ENCODE measurements at regions not wholly inside any gene's neighbourhood (a gene's known extent, or its start where the extent isn't known, plus 50 kb on each side); places are given as distances from the start of the nearest gene placed in this dataset.
A peak's percentile ranks its signal among the peaks of the same experiment; 100 is the strongest.

DNA sequence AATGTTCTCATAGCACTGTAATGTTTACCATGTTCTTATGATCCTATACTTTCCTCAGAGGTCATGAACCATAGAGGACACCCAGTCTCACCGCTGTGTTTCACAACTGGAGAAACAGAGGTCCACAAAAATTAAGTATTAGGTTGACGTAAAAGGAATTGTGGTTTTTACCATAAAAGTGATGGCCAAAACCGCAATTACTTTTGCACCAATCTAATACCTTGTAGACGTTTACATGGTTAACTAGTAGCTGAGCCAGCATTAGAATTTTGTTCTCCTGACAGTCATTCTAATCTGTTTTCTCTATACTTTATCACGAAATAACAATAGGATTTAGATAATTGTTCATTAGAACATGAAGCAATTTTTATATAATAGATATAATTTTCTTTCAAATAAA is 763.4 kb upstream of the ARGLU1 start:
- no peak for DNase-seq (ENCODE audit: low read depth)

DNA sequence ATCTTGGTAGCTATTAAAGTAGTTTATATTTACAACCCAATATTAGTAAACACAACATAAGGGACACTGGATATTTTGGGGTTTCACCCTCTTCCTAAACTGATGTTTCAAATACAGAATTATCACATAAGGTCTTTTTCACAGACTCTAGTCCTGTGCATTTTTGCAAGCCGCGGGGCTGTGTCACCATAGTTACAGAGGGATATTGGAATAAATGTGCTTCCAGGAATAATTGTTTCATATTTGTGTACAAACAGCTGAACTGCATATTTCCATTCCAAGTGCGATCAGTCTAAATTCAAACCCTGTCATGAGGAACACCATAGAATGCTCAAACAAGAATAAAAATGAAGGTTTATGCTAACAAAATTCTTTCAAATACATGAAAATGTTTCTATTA is 762.5 kb upstream of the ARGLU1 start:
- no peak for DNase-seq (ENCODE audit: low read depth)

DNA sequence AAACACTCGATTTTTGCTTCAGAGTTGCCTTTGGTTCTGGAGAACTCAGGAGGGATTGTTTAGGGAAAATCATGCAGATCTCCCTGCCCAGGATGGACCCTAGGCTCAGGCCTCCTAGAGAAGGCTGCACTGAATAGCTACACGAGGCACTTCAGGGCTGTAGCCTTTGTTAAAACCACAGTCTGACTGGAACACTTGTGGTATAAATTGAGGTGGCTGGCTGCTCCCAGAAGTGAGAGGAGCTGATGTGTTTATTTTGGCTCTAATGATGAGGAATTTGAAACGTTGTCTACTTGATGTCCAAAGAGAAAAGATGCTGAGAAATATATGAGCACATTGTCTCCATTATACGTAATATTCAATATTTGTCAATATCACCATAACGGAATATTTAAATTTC is 762.1 kb upstream of the ARGLU1 start:
- no peak for DNase-seq (ENCODE audit: low read depth)

GRCh38 chr13:107324416-107325204 is 756.7 kb upstream of the ARGLU1 start:
- peak; percentile 59 for DNase-seq (ENCODE audit: low read depth)

DNA sequence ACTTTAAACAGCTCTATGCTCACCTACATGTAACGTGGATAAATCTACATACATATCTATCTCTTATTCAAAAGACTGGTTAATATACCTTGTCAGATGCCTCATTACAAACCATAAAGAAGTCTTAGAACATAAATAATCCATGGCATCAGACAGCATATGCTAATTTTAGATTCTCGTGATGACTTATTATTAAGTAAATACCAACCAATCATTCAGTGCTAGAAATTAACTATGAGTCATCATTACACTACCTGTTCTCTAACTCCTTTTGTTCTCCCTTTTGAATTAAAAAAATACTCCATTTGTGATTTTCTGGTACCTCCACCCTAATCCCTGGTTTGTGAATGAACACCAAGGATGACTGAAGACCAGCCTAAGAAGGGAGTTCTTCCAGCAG is 754.3 kb upstream of the ARGLU1 start:
- no peak for DNase-seq (ENCODE audit: low read depth)

DNA sequence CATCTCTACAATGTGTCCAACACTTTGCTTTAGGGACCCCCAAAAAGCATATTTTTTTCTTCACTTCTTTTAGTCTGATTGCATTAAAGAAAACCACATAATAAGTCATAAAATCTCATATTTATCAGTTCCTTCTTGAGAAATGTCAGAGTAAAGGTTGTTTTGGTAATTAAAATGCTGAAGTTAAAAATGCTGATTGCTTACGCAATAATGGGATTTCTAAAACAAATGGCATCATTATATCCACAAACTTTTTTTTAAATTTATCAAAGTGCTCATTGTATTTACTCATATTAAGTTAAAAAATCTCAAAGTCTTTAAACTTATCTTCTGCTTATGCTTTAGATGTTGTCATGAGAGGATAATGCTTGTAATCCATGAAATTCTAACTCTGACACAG is 737.2 kb upstream of the ARGLU1 start:
- DNase-seq (ENCODE audit: low read depth): peak; percentile 21

- DNase-seq (ENCODE audit: low read depth): peak; percentile 43
Measured at GRCh38 chr13:107301724-107302374, 733.9 kb upstream of the ARGLU1 start.

DNA sequence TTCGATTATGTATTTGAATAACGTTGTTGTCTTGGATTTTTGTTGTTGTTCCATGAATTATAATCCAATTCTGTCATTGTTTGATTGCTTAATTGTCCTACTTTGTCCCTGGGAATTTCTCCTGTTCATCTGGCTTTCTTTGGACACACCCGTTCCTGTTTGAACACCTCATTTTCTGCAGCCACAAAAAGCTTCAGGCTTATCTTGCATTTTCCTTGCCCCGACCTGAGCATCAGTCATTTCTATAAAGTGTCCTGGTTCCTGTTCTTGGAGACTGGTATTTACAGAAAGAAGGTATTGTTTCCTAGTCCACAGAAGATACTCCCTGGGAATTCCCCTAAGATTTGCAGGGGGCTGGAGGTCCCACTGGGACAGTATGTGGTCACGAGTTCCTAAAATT is 731.8 kb upstream of the ARGLU1 start:
- DNase-seq (ENCODE audit: low read depth): no peak

- DNase-seq (ENCODE audit: low read depth): peak; percentile 72
Measured at GRCh38 chr13:107296804-107297203, 728.9 kb upstream of the ARGLU1 start.

GRCh38 chr13:107295416-107296140 is 727.6 kb upstream of the ARGLU1 start:
- peak; percentile 12 for DNase-seq (ENCODE audit: low read depth)

DNA sequence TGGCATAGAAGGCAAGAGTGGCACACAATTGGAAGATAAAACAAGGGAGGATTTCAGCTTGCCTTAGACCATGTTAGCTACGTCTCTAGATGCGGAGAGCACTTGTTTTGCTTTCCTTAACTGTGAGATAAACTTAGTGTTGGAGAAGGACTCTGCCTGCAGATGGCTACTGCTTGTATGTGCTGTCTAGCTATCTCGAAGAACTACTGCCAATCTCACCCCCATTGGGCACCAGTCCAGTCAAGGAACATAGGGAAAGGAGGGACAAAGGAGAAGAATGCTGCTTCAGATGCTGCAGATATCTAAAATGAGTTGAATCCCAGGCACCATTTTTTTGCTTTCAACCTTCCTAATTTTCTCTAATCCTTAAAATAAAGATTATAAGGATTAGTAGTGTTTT is 726.0 kb upstream of the ARGLU1 start:
- no peak for DNase-seq (ENCODE audit: low read depth)

DNA sequence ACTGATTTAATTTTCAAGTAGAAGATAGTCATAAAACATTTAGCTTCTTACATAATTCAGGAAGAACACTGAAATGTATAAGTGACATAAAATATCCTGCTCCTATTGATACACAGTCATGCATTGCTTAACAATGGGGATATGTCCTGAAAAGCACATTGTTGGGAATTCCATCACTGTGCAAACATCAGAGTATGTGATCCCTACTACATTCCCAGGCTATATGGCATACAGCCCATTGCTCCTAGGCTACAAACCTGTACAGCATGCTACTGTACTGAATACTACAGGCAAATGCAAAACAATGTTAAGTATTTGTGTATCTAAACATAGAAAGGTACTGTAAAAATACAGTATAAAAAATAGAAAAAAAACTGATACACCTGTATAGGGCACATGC is 723.9 kb upstream of the ARGLU1 start:
- DNase-seq (ENCODE audit: low read depth): no peak

GRCh38 chr13:107289540-107289939 is 721.6 kb upstream of the ARGLU1 start:
- no peak for DNase-seq (ENCODE audit: low read depth)

DNA sequence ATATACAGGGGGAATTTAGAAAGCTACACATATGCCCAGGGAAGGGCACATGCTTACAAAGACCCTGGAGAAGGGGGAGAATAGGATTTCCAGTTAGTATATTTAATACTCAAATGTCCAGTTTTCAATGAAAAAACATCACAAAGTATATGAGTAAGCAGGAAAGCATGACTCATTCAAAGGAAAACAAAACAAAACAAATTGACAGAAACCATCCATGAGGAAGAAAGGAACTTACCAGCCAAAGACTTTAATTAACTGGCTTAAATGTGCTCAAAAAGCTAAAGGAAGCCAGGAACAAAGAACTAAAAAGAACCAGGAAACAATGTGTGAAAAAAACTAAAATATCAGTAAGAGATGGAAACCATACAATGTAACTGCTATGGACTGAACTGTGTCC is 716.2 kb upstream of the ARGLU1 start:
- DNase-seq (ENCODE audit: low read depth): peak; percentile 33

GRCh38 chr13:107277911-107278310 is 710.0 kb upstream of the ARGLU1 start:
- DNase-seq (ENCODE audit: low read depth): no peak

DNA sequence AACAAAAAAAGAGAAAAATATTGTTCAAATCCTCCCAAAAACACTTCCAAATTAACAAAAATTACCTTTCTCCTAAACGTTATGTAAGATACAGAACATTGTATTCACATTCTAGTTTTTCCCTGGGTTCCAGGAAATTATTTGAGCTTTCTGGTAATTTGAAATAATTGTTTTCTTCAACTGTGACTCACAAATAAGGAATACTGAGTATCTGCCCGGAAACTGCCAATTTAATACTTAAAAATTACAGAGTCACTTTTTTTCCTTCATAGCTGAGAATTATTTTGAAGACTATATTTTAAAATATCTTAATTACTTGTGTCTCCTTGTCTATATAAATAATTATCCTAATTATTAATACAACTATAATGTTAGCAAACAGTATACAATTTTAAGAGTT is 709.0 kb upstream of the ARGLU1 start:
- peak; percentile 6 for DNase-seq (ENCODE audit: low read depth)

DNA sequence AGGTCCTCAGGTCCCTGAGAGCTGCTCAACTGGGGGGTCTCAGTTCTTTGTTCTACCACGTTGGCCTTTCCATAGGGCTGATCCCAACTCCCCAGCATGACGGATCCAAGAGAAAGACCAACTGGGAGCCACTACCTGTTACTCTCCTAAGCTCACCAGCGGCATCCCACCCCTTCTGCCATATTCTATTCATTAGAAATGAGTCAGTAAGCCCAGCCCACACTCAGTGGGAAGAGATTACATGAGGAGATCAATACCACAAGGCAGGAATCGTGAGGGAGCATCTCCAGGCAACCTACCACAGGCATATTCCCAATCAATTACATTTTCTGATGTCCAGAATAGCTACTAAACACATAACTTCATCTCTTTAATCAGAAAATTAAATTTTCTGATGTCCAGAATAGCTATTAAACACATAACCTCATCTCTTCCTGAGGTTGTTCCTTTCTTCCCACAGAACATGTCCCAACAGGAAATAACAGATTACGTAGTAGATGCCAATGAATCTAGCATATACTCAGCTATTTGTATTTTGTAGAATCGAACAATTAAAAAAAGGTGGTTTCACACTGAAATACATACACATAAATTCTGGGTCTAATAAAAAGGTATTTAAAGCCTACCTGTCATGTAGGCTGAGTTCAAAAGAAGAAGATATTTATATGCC is 708.1 kb upstream of the ARGLU1 start:
- DNase-seq (ENCODE audit: low read depth): peak; percentile 25

- no peak for DNase-seq (ENCODE audit: low read depth)
Measured at GRCh38 chr13:107275312-107275711, 707.4 kb upstream of the ARGLU1 start.

DNA sequence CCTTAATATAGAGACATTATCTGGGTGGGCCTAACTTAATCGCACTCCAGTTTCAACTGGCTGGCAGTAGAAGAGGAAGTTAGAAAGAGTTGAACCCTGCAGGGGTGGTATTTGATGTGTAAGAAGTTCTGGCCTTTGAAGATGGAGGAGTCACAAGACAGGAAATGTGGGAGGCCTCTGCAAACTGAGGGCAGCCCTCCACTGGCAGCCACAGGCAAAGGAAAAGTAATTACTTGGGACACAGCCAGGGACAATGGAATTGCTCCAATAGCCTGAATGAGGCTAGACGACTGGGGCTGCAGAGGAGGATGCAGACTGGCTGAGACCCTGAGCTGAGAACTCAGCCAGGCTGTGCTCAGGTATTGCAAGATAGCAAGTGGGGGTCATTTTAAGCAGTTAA is 703.3 kb upstream of the ARGLU1 start:
- peak; percentile 35 for DNase-seq (ENCODE audit: low read depth)

GRCh38 chr13:107266657-107267056 is 698.7 kb upstream of the ARGLU1 start:
- peak; percentile 58 for DNase-seq (ENCODE audit: low read depth)

GRCh38 chr13:107258599-107259187 is 690.8 kb upstream of the ARGLU1 start:
- DNase-seq (ENCODE audit: low read depth): peak; percentile 24

DNA sequence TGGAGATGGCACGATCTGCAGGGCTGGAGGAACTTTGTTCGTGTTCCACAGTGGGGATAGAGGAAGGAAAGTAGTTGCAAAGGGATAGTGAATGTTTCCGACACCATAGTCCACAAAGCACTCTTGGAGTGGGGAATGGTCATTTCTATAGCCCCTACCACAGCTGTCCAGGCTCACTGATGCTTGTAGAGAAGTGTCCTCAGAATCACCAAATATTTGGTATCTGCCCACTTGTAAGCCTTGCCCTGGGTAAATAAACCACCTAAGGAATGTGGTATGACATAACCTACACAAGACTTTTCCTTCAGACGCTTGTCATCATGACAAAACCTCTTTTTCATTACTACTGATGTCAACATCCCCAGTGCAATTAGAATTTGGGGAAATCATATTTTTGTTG is 686.5 kb upstream of the ARGLU1 start:
- DNase-seq (ENCODE audit: low read depth): no peak
